MCF 10A (cell line): ENCODE measurements at regions not wholly inside any gene's neighbourhood (a gene's known extent, or its start where the extent isn't known, plus 50 kb on each side); places are given as distances from the start of the nearest gene placed in this dataset.

Source experiments
- BruUV-seq: library from RNA; stranded (reverse); fragments of 400-500 nt; replicated peaks from 2 replicates; lab custom pipeline; 2021; lab: Mats Ljungman, UMichigan
- CTCF ChIA-PET: fragments of 300-600 bp; sonication (Branson Sonifier 250); formaldehyde crosslinking; extraction: SDS; loops from one replicate; lab custom pipeline; 2021; ENCODE audit warnings: antibody characterized with exemption, inconsistent platforms; lab: Yijun Ruan, JAX
- POLR2A ChIA-PET: fragments of 300-600, 350-650 bp; sonication (Branson Sonifier 250); formaldehyde crosslinking; extraction: SDS; loops from one replicate; lab custom pipeline; 2020; ENCODE audit warnings: antibody characterized with exemption, inconsistent platforms; lab: Yijun Ruan, JAX
- DNase-seq: peaks from one replicate; pipeline ENCODE4 v3.0.0-alpha.2; 2018; ENCODE audit not compliant: unreplicated experiment
- H3K27ac Mint-ChIP-seq: one replicate; pipeline ENCODE4 v1.8.0; 2022; ENCODE audit warnings: mild to moderate bottlenecking, low read depth, mixed read lengths; ENCODE audit not compliant: unreplicated experiment
- H3K27me3 Mint-ChIP-seq: one replicate; pipeline ENCODE4 v1.8.0; 2022; ENCODE audit warnings: mixed read lengths; ENCODE audit not compliant: insufficient read depth, unreplicated experiment
- H3K36me3 Mint-ChIP-seq: one replicate; pipeline ENCODE4 v1.8.0; 2022; ENCODE audit warnings: mild to moderate bottlenecking, moderate library complexity, mixed read lengths; ENCODE audit not compliant: insufficient read depth, unreplicated experiment
- H3K4me1 Mint-ChIP-seq: one replicate; pipeline ENCODE4 v1.8.0; 2022; ENCODE audit warnings: mixed read lengths; ENCODE audit not compliant: insufficient read depth, unreplicated experiment
- H3K4me3 Mint-ChIP-seq: one replicate; pipeline ENCODE4 v1.8.0; 2022; ENCODE audit warnings: mild to moderate bottlenecking, moderate library complexity, mixed read lengths; ENCODE audit not compliant: unreplicated experiment
- H3K9me3 Mint-ChIP-seq: one replicate; pipeline ENCODE4 v1.8.0; 2022; ENCODE audit warnings: mixed read lengths; ENCODE audit not compliant: unreplicated experiment
- CTCF ChIP-seq: fragments of 200-600 bp; IDR thresholded peaks from one replicate; pipeline ENCODE4 v1.8.0; 2022; ENCODE audit warnings: antibody characterized with exemption, mild to moderate bottlenecking; ENCODE audit not compliant: unreplicated experiment
- intact Hi-C: fragments of 100-400 bp; cut with micrococcal nuclease; formaldehyde crosslinking; loops from 2 replicates; pipeline ENCODE4 v1.14.1; 2022

GRCh38 chr6:1015825-1016224, 296.1 kb upstream of the FOXQ1 start:
- no peak overlapping the region for H3K27ac Mint-ChIP-seq
- no peaks in the 10 kb centered on the region for H3K4me1 Mint-ChIP-seq
- peaks cover 2% of the 10 kb centered on the region for H3K27me3 Mint-ChIP-seq
- no TSS peak for BruUV-seq
- intact Hi-C loops: no loop called here
- no peak for TF ChIP-seq CTCF
- H3K9me3 Mint-ChIP-seq: no peaks in the 10 kb centered on the region
- CTCF ChIA-PET: no interaction called here
- no peaks in the 10 kb centered on the region for H3K36me3 Mint-ChIP-seq
- no peak for DNase-seq
- H3K4me3 Mint-ChIP-seq: no peak overlapping the region
- POLR2A ChIA-PET: no interaction called here

GRCh38 chr6:1014431-1014807, 297.5 kb upstream of the FOXQ1 start:
- DNase-seq: no peak
- Mint-ChIP-seq H3K27me3 (peaks cover 9% of the 10 kb centered on the region), H3K4me3 (no peak overlapping the region), H3K36me3 (no peaks in the 10 kb centered on the region), H3K27ac (no peak overlapping the region), H3K4me1 (no peaks in the 10 kb centered on the region), H3K9me3 (no peaks in the 10 kb centered on the region)
- no peak for TF ChIP-seq CTCF
- ChIA-PET POLR2A (no interaction called here), CTCF (interaction anchor here (1.0 kb wide), 1 partner anchor 89 kb away, joined by 3 read pairs; no protein-coding TSS in a partner anchor)
- intact Hi-C loops: no loop called here
- BruUV-seq: no TSS peak

GRCh38 chr6:1013656-1014430, 298.1 kb upstream of the FOXQ1 start:
- no peaks in the 10 kb centered on the region for H3K9me3 Mint-ChIP-seq
- ChIA-PET CTCF (interaction anchor here (0.6 to 0.9 kb wide), 2 partner anchors 9 to 58 kb away, joined by 3 read pairs; no protein-coding TSS in a partner anchor), POLR2A (interaction anchor here (0.6 kb wide), 1 partner anchor 27 kb away, joined by 3 read pairs; no protein-coding TSS in a partner anchor)
- no peak for DNase-seq
- no peak overlapping the region for H3K27ac Mint-ChIP-seq
- BruUV-seq: no TSS peak
- intact Hi-C loops: no loop called here
- no peaks in the 10 kb centered on the region for H3K4me1 Mint-ChIP-seq
- H3K27me3 Mint-ChIP-seq: peaks cover 9% of the 10 kb centered on the region
- H3K36me3 Mint-ChIP-seq: no peaks in the 10 kb centered on the region
- no peak overlapping the region for H3K4me3 Mint-ChIP-seq
- TF ChIP-seq CTCF: no peak

GRCh38 chr6:1009103-1009502, 302.8 kb upstream of the FOXQ1 start:
- intact Hi-C loops: no loop called here
- Mint-ChIP-seq H3K4me3 (no peak overlapping the region), H3K9me3 (no peaks in the 10 kb centered on the region), H3K27me3 (peaks cover 9% of the 10 kb centered on the region), H3K36me3 (no peaks in the 10 kb centered on the region), H3K4me1 (no peaks in the 10 kb centered on the region), H3K27ac (no peak overlapping the region)
- BruUV-seq: no TSS peak
- DNase-seq: no peak
- ChIA-PET CTCF (no interaction called here), POLR2A (interaction anchor here (0.9 kb wide), 1 partner anchor 219 kb away, joined by 3 read pairs; no protein-coding TSS in a partner anchor)
- TF ChIP-seq CTCF: no peak
